Cortex of kidney (tissue), 1 donor: ENCODE measurements at regions not wholly inside any gene's neighbourhood (a gene's known extent, or its start where the extent isn't known, plus 50 kb on each side); places are given as distances from the start of the nearest gene placed in this dataset.
"Not testable (repeated sequence)": the region's sequence is repeated elsewhere in the genome, so short reads cannot be mapped to it uniquely, and the experiment has no call there.

ENCODE experiments used
- DNase-seq: peaks from one replicate; lab custom pipeline; 2025; lab: John Stamatoyannopoulos, UW

GRCh38 chr14:105678996-105679958, 152.9 kb downstream of the TMEM121 start:
- not testable (repeated sequence) for DNase-seq

GRCh38 chr14:105679959-105680735, 153.8 kb downstream of the TMEM121 start:
- DNase-seq: not testable (repeated sequence)

- DNase-seq: not testable (repeated sequence)
Measured at GRCh38 chr14:105680736-105681098, 154.3 kb downstream of the TMEM121 start.

- DNase-seq: not testable (repeated sequence)
Measured at GRCh38 chr14:105681606-105682185, 155.3 kb downstream of the TMEM121 start.

- not testable (repeated sequence) for DNase-seq
Measured at GRCh38 chr14:105682442-105682841, 156.1 kb downstream of the TMEM121 start.

GRCh38 chr14:105682956-105683570, 156.7 kb downstream of the TMEM121 start:
- no peak for DNase-seq

- not testable (repeated sequence) for DNase-seq
Measured at GRCh38 chr14:105684056-105684455, 157.7 kb downstream of the TMEM121 start.

GRCh38 chr14:105684597-105684996, 158.2 kb downstream of the TMEM121 start:
- DNase-seq: not testable (repeated sequence)

GRCh38 chr14:105685003-105685402, 158.6 kb downstream of the TMEM121 start:
- no peak for DNase-seq

GRCh38 chr14:105685605-105686004, 159.2 kb downstream of the TMEM121 start:
- DNase-seq: not testable (repeated sequence)

GRCh38 chr14:105686050-105686449, 159.7 kb downstream of the TMEM121 start:
- not testable (repeated sequence) for DNase-seq

- DNase-seq: not testable (repeated sequence)
Measured at GRCh38 chr14:105686462-105687170, 160.2 kb downstream of the TMEM121 start.

GRCh38 chr14:105687171-105688022, 161.0 kb downstream of the TMEM121 start:
- DNase-seq: not testable (repeated sequence)

GRCh38 chr14:105688023-105688351, 161.6 kb downstream of the TMEM121 start:
- not testable (repeated sequence) for DNase-seq

GRCh38 chr14:105688664-105689221, 162.4 kb downstream of the TMEM121 start:
- DNase-seq: not testable (repeated sequence)

GRCh38 chr14:105689722-105690121, 163.3 kb downstream of the TMEM121 start:
- DNase-seq: no peak

GRCh38 chr14:105690671-105691070, 164.3 kb downstream of the TMEM121 start:
- no peak for DNase-seq

GRCh38 chr14:105691321-105692109, 165.1 kb downstream of the TMEM121 start:
- DNase-seq: not testable (repeated sequence)

GRCh38 chr14:105692110-105692685, 165.8 kb downstream of the TMEM121 start:
- not testable (repeated sequence) for DNase-seq
